GM13976 (cell line): ENCODE measurements at regions not wholly inside any gene's neighbourhood (a gene's known extent, or its start where the extent isn't known, plus 50 kb on each side); places are given as distances from the start of the nearest gene placed in this dataset.

Experiments
- DNase-seq: peaks from one replicate; pipeline ENCODE4 v3.0.0; 2012; ENCODE audit warnings: low spot score
- in situ Hi-C: fragments of 300-500 bp; cut with MboI; formaldehyde crosslinking; loops from one replicate; pipeline ENCODE4 v1.12.0; 2022; ENCODE audit warnings: low sequenced_read_pairs, mixed read lengths, inconsistent platforms; ENCODE audit not compliant: unreplicated experiment
- TF ChIP-seq, protein P1 (sequence below): IDR thresholded peaks from 2 replicates; pipeline ENCODE4 v1.5.1; 2012; ENCODE audit warnings: borderline replicate concordance, mild to moderate bottlenecking; ENCODE audit not compliant: insufficient read depth; ENCODE audit errors: extremely low read depth, missing control alignments, control extremely low read depth

- TF ChIP-seq, protein P1, sequence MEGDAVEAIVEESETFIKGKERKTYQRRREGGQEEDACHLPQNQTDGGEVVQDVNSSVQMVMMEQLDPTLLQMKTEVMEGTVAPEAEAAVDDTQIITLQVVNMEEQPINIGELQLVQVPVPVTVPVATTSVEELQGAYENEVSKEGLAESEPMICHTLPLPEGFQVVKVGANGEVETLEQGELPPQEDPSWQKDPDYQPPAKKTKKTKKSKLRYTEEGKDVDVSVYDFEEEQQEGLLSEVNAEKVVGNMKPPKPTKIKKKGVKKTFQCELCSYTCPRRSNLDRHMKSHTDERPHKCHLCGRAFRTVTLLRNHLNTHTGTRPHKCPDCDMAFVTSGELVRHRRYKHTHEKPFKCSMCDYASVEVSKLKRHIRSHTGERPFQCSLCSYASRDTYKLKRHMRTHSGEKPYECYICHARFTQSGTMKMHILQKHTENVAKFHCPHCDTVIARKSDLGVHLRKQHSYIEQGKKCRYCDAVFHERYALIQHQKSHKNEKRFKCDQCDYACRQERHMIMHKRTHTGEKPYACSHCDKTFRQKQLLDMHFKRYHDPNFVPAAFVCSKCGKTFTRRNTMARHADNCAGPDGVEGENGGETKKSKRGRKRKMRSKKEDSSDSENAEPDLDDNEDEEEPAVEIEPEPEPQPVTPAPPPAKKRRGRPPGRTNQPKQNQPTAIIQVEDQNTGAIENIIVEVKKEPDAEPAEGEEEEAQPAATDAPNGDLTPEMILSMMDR: no peak
- DNase-seq: no peak
- in situ Hi-C loops: no loop called here
Measured at GRCh38 chr18:4994710-4995109, 202.3 kb downstream of the AKAIN1 start.

DNA sequence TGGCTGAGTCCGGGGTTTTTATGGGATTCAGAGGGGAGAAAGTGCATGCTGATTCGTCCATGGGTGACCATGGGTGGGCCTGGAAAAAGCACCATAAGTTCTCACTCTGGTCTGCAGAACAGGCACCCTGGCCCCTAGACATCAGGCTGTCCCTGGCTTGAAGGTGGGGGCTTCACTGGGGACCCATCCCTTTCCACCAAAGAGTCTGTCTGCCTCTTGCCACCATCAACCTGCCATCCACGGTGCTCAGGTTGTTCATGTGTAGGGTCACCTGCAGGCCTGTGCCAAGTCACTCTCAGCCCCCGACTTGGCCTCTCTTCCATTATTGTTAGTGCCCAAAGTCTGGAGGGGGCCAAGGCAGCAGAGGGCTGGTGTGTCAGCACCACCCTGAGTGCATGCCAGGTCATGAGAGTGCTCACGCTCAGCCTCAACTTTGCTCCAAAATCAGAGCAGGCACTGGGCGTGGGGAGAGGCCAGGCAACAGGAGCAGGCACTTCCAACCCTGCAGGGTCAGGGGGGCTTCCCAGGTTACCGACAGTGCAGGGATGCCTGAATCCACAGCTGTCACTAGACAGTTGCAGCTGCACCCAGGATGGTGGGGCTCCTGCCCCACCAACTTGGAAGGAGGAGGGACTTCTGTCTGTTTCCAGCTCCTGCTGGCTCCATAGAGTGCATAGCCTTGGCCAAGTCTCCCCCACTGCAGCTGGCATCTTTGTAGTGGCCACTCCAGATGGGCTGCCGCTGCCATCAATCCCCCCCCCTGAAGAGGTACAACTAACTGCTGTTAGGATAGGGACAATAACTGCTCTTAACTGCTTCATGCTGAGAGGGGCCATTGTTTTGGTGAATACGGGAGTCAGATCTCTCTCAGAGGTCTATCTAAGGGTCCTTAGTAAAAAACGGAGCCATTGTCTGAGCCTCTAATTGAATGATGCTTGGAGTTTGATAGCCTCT, 209.3 kb downstream of the AKAIN1 start:
- no peak for DNase-seq

GRCh38 chr18:4986677-4987076, 210.4 kb downstream of the AKAIN1 start:
- TF ChIP-seq, protein P1: no peak
- no peak for DNase-seq
- in situ Hi-C loops: no loop called here

More for the DNA sequence above, 209.3 kb downstream of the AKAIN1 start:
- in situ Hi-C loops: no loop called here
- TF ChIP-seq, protein P1: no peak

GRCh38 chr18:4986066-4986465, 211.0 kb downstream of the AKAIN1 start:
- TF ChIP-seq, protein P1: no peak
- in situ Hi-C loops: no loop called here
- DNase-seq: no peak

DNA sequence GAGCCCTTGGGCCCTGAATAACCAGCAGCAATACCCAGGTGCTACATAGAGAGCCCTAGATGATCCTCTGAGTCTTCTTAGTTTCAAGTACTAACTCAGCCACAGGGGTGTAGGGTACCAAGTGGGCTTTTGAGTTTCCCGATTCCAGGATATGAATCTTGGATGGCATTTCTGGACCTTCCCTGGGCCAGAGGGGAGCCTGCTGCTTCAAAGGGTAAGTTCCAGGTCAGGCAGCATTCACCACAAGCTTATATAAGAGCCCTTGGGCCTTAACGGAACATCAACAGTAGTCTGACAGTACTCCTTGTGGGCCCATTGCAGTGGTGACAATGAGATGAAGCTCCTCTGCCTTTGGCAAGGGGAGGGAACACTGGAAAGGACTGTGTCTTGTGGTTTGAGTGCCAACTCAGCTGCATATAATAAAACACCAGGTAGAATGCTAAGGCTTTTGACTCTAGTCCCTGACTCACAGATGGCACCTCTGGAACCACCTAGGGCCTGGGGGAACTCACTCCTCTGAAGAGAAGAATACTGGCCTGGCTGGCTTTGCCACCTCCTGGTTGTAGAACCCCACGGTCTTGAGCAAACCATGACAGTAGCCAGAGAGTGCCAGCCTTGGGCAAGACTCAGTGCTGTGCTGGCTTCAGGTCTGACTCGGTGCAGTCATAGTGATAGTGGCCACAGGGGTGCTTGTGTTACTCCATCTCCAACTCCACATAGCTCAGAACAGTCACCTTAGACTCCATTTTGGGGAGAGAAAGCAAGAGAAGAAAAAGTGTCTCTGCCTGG, 235.7 kb downstream of the AKAIN1 start:
- in situ Hi-C loops: no loop called here
- TF ChIP-seq, protein P1: no peak
- no peak for DNase-seq

GRCh38 chr18:4960578-4960977, 236.5 kb downstream of the AKAIN1 start:
- TF ChIP-seq, protein P1: no peak
- in situ Hi-C loops: no loop called here
- DNase-seq: no peak
